SK-N-MC (cell line): ENCODE measurements at regions not wholly inside any gene's neighbourhood (a gene's known extent, or its start where the extent isn't known, plus 50 kb on each side); places are given as distances from the start of the nearest gene placed in this dataset.

Source experiments
- EZH2 ChIP-seq: fragments of 200-600 bp; sonication (generic); IDR thresholded peaks from one replicate; pipeline ENCODE4 v1.6.1; 2017; ENCODE audit warnings: antibody characterized with exemption
- FOXP2 ChIP-seq: optimal IDR thresholded peaks from 2 replicates; pipeline ENCODE3; 2011; ENCODE audit warnings: mild to moderate bottlenecking, moderate library complexity; ENCODE audit not compliant: insufficient read depth; ENCODE audit errors: extremely low read length, control extremely low read depth
- POLR2AphosphoS5 ChIP-seq: IDR thresholded peaks from 2 replicates; pipeline ENCODE4 v1.6.1; 2012; ENCODE audit warnings: mild to moderate bottlenecking, low read depth, low read length, borderline replicate concordance

DNA sequence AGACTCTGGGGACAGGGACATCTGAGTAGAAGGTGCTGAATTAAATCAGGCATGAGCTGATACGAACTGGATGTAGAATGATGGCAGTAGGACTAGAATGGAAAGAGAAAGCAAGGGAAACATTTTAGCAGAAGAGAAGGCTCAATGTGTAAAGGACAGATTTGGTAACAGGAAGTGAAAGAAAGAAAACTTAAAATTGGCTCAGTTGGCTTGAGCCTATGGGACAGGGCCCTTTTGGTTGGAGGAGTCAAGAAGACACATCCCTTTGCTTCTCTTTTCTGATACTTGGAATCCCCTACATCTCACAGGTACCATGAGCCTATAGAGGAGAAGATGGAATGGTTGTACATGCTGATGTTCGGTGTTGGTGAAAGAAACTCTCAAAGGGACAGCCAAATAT lies 300.6 kb upstream of the PLXNA2 start:
- TF ChIP-seq EZH2 = no peak
- TF ChIP-seq POLR2AphosphoS5 = no peak
- TF ChIP-seq FOXP2 = no peak
